ENCODE measurements at regions not wholly inside any gene's neighbourhood (a gene's known extent, or its start where the extent isn't known, plus 50 kb on each side); places are given as distances from the start of the nearest gene placed in this dataset.

GRCh38 chr19:28349604-28350003 lies 863.3 kb downstream of the UQCRFS1 start:
- TF ChIP-seq CTCF (conservative IDR thresholded peaks at IDR 0.05 in 1 of 2, IDR thresholded peaks at IDR 0.05 in 1 of 2; ENCODE audit: extremely low read depth in 1 of 2, insufficient read depth in 1 of 2, low read depth in 1 of 2, low read length in 2 of 2) (no peak), EZH2 (IDR thresholded peaks at IDR 0.05; ENCODE audit: borderline replicate concordance, low read length) (no peak)

Measured in mammary epithelial cell (primary cell).